Caco-2 (cell line): ENCODE measurements at regions not wholly inside any gene's neighbourhood (a gene's known extent, or its start where the extent isn't known, plus 50 kb on each side); places are given as distances from the start of the nearest gene placed in this dataset.
A peak's percentile ranks its signal among the peaks of the same experiment; 100 is the strongest.
"Not testable (repeated sequence)": the region's sequence is repeated elsewhere in the genome, so short reads cannot be mapped to it uniquely, and the experiment has no call there.

Source experiments
- BruUV-seq: library from RNA; stranded (reverse); fragments of 400-500 nt; replicated peaks from 2 replicates; lab custom pipeline; 2021; lab: Mats Ljungman, UMichigan
- CTCF ChIA-PET: fragments of 300-600 bp; sonication (Branson Sonifier 250); formaldehyde crosslinking; loops from one replicate; lab custom pipeline; 2022; ENCODE audit warnings: antibody characterized with exemption; lab: Charles Lee
- POLR2A ChIA-PET: fragments of 300-600 bp; sonication (Branson Sonifier 250); formaldehyde crosslinking; loops from one replicate; lab custom pipeline; 2022; ENCODE audit warnings: antibody characterized with exemption; lab: Charles Lee
- DNase-seq, 2 experiments: peaks; one replicate each; pipeline versions ENCODE4 v3.0.0 to v3.0.0-alpha.2; 2020 to 2022
- H3K27me3 ChIP-seq: replicated peaks from 2 replicates; pipeline ENCODE4 v1.6.0; 2011; ENCODE audit warnings: low read length; ENCODE audit not compliant: control insufficient read depth, insufficient read depth
- H3K36me3 ChIP-seq: 2 replicates; pipeline ENCODE4 v1.5.1; 2011; ENCODE audit warnings: low read length; ENCODE audit not compliant: control insufficient read depth, insufficient read depth
- H3K4me1 ChIP-seq: fragments of 250-450 bp; sonication (Bioruptor Pico); 2 replicates; pipeline ENCODE4 v1.5.1; 2020; ENCODE audit warnings: mild to moderate bottlenecking
- H3K4me3 ChIP-seq: 2 replicates; pipeline ENCODE4 v1.5.1; 2011; ENCODE audit warnings: low read depth, mild to moderate bottlenecking, control low read depth, low read length
- H3K9me3 ChIP-seq: fragments of 250-450 bp; sonication (Bioruptor Pico); 2 replicates; pipeline ENCODE4 v1.5.1; 2020; ENCODE audit warnings: mild to moderate bottlenecking, moderate library complexity
- H3K27ac Mint-ChIP-seq: one replicate; pipeline ENCODE4 v1.8.0; 2022; ENCODE audit warnings: mixed read lengths; ENCODE audit not compliant: unreplicated experiment
- H3K27me3 Mint-ChIP-seq: one replicate; pipeline ENCODE4 v1.8.0; 2022; ENCODE audit warnings: mixed read lengths; ENCODE audit not compliant: insufficient read depth, unreplicated experiment
- H3K36me3 Mint-ChIP-seq: one replicate; pipeline ENCODE4 v1.8.0; 2022; ENCODE audit warnings: mild to moderate bottlenecking, mixed read lengths; ENCODE audit not compliant: insufficient read depth, unreplicated experiment
- H3K4me1 Mint-ChIP-seq: one replicate; pipeline ENCODE4 v1.8.0; 2022; ENCODE audit warnings: low read depth, mixed read lengths; ENCODE audit not compliant: unreplicated experiment
- H3K4me3 Mint-ChIP-seq: one replicate; pipeline ENCODE4 v1.8.0; 2022; ENCODE audit warnings: mild to moderate bottlenecking, moderate library complexity, mixed read lengths; ENCODE audit not compliant: unreplicated experiment
- H3K9me3 Mint-ChIP-seq: one replicate; pipeline ENCODE4 v1.8.0; 2022; ENCODE audit warnings: mixed read lengths; ENCODE audit not compliant: unreplicated experiment
- CTCF ChIP-seq, 2 experiments: fragments of 200-600 bp in 1 of 2; IDR thresholded peaks; 1 replicate in 1 of 2; 2 replicates in 1 of 2; pipeline versions ENCODE4 v1.5.1 to v1.8.0; 2011 to 2022; ENCODE audit warnings: antibody characterized with exemption in 1 of 2, control low read depth in 1 of 2, inconsistent platforms in 1 of 2, low read depth in 1 of 2, low read length in 1 of 2, mild to moderate bottlenecking in 1 of 2, moderate library complexity in 1 of 2; ENCODE audit not compliant: insufficient read depth in 1 of 2, severe bottlenecking in 1 of 2, unreplicated experiment in 1 of 2
- intact Hi-C: fragments of 100-400 bp; cut with micrococcal nuclease; formaldehyde crosslinking; loops from one replicate; pipeline ENCODE4 v1.10.0; 2022; ENCODE audit not compliant: unreplicated experiment

- H3K9me3 Mint-ChIP-seq, H3K36me3 ChIP-seq, H3K4me1 ChIP-seq, H3K27me3 ChIP-seq, CTCF ChIA-PET, H3K4me1 Mint-ChIP-seq, H3K4me3 Mint-ChIP-seq, DNase-seq, H3K9me3 ChIP-seq, H3K27me3 Mint-ChIP-seq, POLR2A ChIA-PET, H3K36me3 Mint-ChIP-seq, BruUV-seq, H3K27ac Mint-ChIP-seq, H3K4me3 ChIP-seq, intact Hi-C loops: not testable (repeated sequence)
Observed at GRCh38 chr16:29258946-29259634, 147.4 kb downstream of the NPIPB11 start.

- H3K9me3 Mint-ChIP-seq, H3K27ac Mint-ChIP-seq, CTCF ChIA-PET, H3K27me3 Mint-ChIP-seq, H3K4me1 Mint-ChIP-seq, BruUV-seq, H3K4me3 Mint-ChIP-seq, intact Hi-C loops, H3K9me3 ChIP-seq, H3K36me3 ChIP-seq, H3K4me1 ChIP-seq, H3K36me3 Mint-ChIP-seq, H3K27me3 ChIP-seq, H3K4me3 ChIP-seq, POLR2A ChIA-PET: not testable (repeated sequence)
- DNase-seq: peak in 1 of 2 experiments; percentile 27
Observed at GRCh38 chr16:29257419-29258336, 148.8 kb downstream of the NPIPB11 start.

GRCh38 chr16:29256501-29256981 lies 150.0 kb downstream of the NPIPB11 start:
- H3K4me3 Mint-ChIP-seq: no peak overlapping the region
- intact Hi-C loops: no loop called here
- no peak overlapping the region for H3K4me3 ChIP-seq
- no peaks in the 10 kb centered on the region for H3K4me1 ChIP-seq
- no TSS peak for BruUV-seq
- H3K27ac Mint-ChIP-seq: no peak overlapping the region
- no peaks in the 10 kb centered on the region for H3K36me3 Mint-ChIP-seq
- CTCF ChIA-PET: no interaction called here
- POLR2A ChIA-PET: no interaction called here
- H3K4me1 Mint-ChIP-seq: no peaks in the 10 kb centered on the region
- no peaks in the 10 kb centered on the region for H3K9me3 ChIP-seq
- no peaks in the 10 kb centered on the region for H3K36me3 ChIP-seq
- no peak for TF ChIP-seq CTCF (IDR thresholded peaks at IDR 0.05; ENCODE audit: insufficient read depth in 1 of 2, low read depth in 1 of 2, low read length in 1 of 2, severe bottlenecking in 1 of 2, unreplicated experiment in 1 of 2)
- no peaks in the 10 kb centered on the region for H3K27me3 Mint-ChIP-seq
- H3K9me3 Mint-ChIP-seq: no peaks in the 10 kb centered on the region
- no peaks in the 10 kb centered on the region for H3K27me3 ChIP-seq
- DNase-seq: no peak

GRCh38 chr16:29255957-29256356 lies 150.6 kb downstream of the NPIPB11 start:
- H3K27ac Mint-ChIP-seq, H3K36me3 Mint-ChIP-seq, H3K4me3 Mint-ChIP-seq, CTCF ChIA-PET, H3K27me3 Mint-ChIP-seq, H3K27me3 ChIP-seq, H3K9me3 Mint-ChIP-seq, intact Hi-C loops, DNase-seq, H3K36me3 ChIP-seq, BruUV-seq, H3K9me3 ChIP-seq, POLR2A ChIA-PET, H3K4me3 ChIP-seq, H3K4me1 Mint-ChIP-seq, H3K4me1 ChIP-seq: not testable (repeated sequence)

GRCh38 chr16:29255496-29255796 lies 151.1 kb downstream of the NPIPB11 start:
- H3K4me3 ChIP-seq, H3K27me3 ChIP-seq, H3K9me3 ChIP-seq, H3K36me3 Mint-ChIP-seq, H3K4me1 ChIP-seq, H3K36me3 ChIP-seq, BruUV-seq, POLR2A ChIA-PET, intact Hi-C loops, DNase-seq, H3K4me1 Mint-ChIP-seq, H3K4me3 Mint-ChIP-seq, H3K27ac Mint-ChIP-seq, H3K27me3 Mint-ChIP-seq, CTCF ChIA-PET, H3K9me3 Mint-ChIP-seq: not testable (repeated sequence)
